HEK293 (cell line): ENCODE measurements at regions not wholly inside any gene's neighbourhood (a gene's known extent, or its start where the extent isn't known, plus 50 kb on each side); places are given as distances from the start of the nearest gene placed in this dataset.
A peak's percentile ranks its signal among the peaks of the same experiment; 100 is the strongest.

Experiments
- CTCF ChIA-PET: fragments of 350-600 bp; formaldehyde crosslinking; extraction: SDS; loops from one replicate; lab custom pipeline; 2021; ENCODE audit warnings: antibody characterized with exemption; lab: Yijun Ruan, JAX
- POLR2A ChIA-PET: fragments of 300-600 bp; formaldehyde crosslinking; extraction: SDS; loops from one replicate; lab custom pipeline; 2020; ENCODE audit warnings: antibody characterized with exemption, inconsistent platforms; lab: Yijun Ruan, JAX
- H3K27ac ChIP-seq: fragments of 200-500 bp; sonication (Bioruptor generic); 2 replicates; pipeline ENCODE4 v1.5.1; 2014; ENCODE audit warnings: low read depth, low read length, control low read depth, inconsistent platforms; ENCODE audit errors: extremely low read depth
- H3K36me3 ChIP-seq, 2 experiments: fragments of 200-500 bp in 1 of 2; sonication (Bioruptor generic) in 1 of 2; 1 replicate in 1 of 2; 2 replicates in 1 of 2; pipeline ENCODE4 v1.5.1; 2014 to 2017; ENCODE audit warnings: inconsistent platforms in 2 of 2, low read length in 2 of 2; ENCODE audit not compliant: control insufficient read depth in 2 of 2, insufficient read depth in 1 of 2
- H3K4me1 ChIP-seq: fragments of 200-500 bp; sonication (Bioruptor generic); 2 replicates; pipeline ENCODE4 v1.5.1; 2014; ENCODE audit warnings: mild to moderate bottlenecking, low read length, inconsistent platforms; ENCODE audit not compliant: control insufficient read depth, insufficient read depth
- H3K4me3 ChIP-seq: 2 replicates; pipeline ENCODE4 v1.5.1; 2011; ENCODE audit warnings: low read depth, mild to moderate bottlenecking, control low read depth, low read length, moderate library complexity
- H3K9me3 ChIP-seq: fragments of 200-500 bp; sonication (Bioruptor generic); 2 replicates; pipeline ENCODE4 v1.5.1; 2014; ENCODE audit warnings: low read depth, low read length, inconsistent platforms; ENCODE audit not compliant: control insufficient read depth, insufficient read depth
- BCL11A ChIP-seq: fragments of 450-650 bp; formaldehyde crosslinking; IDR thresholded peaks from 2 replicates; pipeline ENCODE4 v1.5.1; 2016; ENCODE audit warnings: low read depth, missing biosample characterization, missing genetic modification characterization
- HOXD13 ChIP-seq: sonication (generic); formaldehyde crosslinking; IDR thresholded peaks from 2 replicates; pipeline ENCODE4 v1.8.0; 2022; ENCODE audit warnings: missing genetic modification reagents, borderline replicate concordance
- KLF9 ChIP-seq: fragments of 450-650 bp; formaldehyde crosslinking; IDR thresholded peaks from 2 replicates; pipeline ENCODE4 v1.5.1; 2016; ENCODE audit warnings: missing biosample characterization, missing genetic modification characterization, low read depth
- RBAK ChIP-seq: fragments of 450-650 bp; formaldehyde crosslinking; IDR thresholded peaks from 2 replicates; pipeline ENCODE4 v1.5.1; 2016; ENCODE audit warnings: missing biosample characterization, missing genetic modification characterization
- ZIC2 ChIP-seq: fragments of 450-650 bp; formaldehyde crosslinking; IDR thresholded peaks from 2 replicates; pipeline ENCODE4 v1.5.1; 2016; ENCODE audit warnings: missing biosample characterization, missing genetic modification characterization
- ZNF140 ChIP-seq: fragments of 450-650 bp; formaldehyde crosslinking; IDR thresholded peaks from 2 replicates; pipeline ENCODE4 v1.5.1; 2016; ENCODE audit warnings: missing biosample characterization, missing genetic modification characterization
- ZNF16 ChIP-seq: fragments of 450-650 bp; formaldehyde crosslinking; IDR thresholded peaks from 2 replicates; pipeline ENCODE4 v1.5.1; 2016; ENCODE audit warnings: low read depth, missing biosample characterization, missing genetic modification characterization
- ZNF341 ChIP-seq: fragments of 450-650 bp; formaldehyde crosslinking; IDR thresholded peaks from 2 replicates; pipeline ENCODE4; 2016; ENCODE audit warnings: low read depth, missing biosample characterization, missing genetic modification characterization
- ZNF510 ChIP-seq: fragments of 450-650 bp; formaldehyde crosslinking; IDR thresholded peaks from 2 replicates; pipeline ENCODE4 v1.5.1; 2018; ENCODE audit warnings: mild to moderate bottlenecking, missing genetic modification characterization, missing biosample characterization; ENCODE audit not compliant: insufficient replicate concordance
- ZNF596 ChIP-seq: fragments of 450-650 bp; IDR thresholded peaks from 2 replicates; pipeline ENCODE4 v1.5.0; 2018; ENCODE audit warnings: missing biosample characterization, mild to moderate bottlenecking, missing genetic modification characterization, moderate library complexity
- ZNF654 ChIP-seq: fragments of 450-650 bp; formaldehyde crosslinking; IDR thresholded peaks from 2 replicates; pipeline ENCODE4 v1.5.1; 2016; ENCODE audit warnings: low read depth, missing biosample characterization, missing genetic modification characterization
- ZNF768 ChIP-seq: fragments of 450-650 bp; formaldehyde crosslinking; IDR thresholded peaks from 2 replicates; pipeline ENCODE4 v1.5.1; 2018; ENCODE audit warnings: missing biosample characterization, mild to moderate bottlenecking, missing genetic modification characterization
- ZNF777 ChIP-seq: fragments of 450-650 bp; formaldehyde crosslinking; IDR thresholded peaks from 2 replicates; pipeline ENCODE4 v1.5.1; 2017; ENCODE audit warnings: missing biosample characterization, missing genetic modification characterization, borderline replicate concordance
- TF ChIP-seq, protein P1 (sequence below): fragments of 450-650 bp; formaldehyde crosslinking; IDR thresholded peaks from 2 replicates; pipeline ENCODE4 v1.5.1; 2016; ENCODE audit warnings: missing biosample characterization, missing genetic modification characterization
- TF ChIP-seq, protein P2 (sequence below): fragments of 450-650 bp; formaldehyde crosslinking; IDR thresholded peaks from 2 replicates; pipeline ENCODE4 v1.5.1; 2017; ENCODE audit warnings: missing biosample characterization, missing genetic modification characterization
- TF ChIP-seq, protein P3 (sequence below): fragments of 450-650 bp; formaldehyde crosslinking; IDR thresholded peaks from 2 replicates; pipeline ENCODE4 v1.5.1; 2016; ENCODE audit warnings: missing biosample characterization, missing genetic modification characterization, borderline replicate concordance
- TF ChIP-seq, protein P4 (sequence below): fragments of 450-650 bp; formaldehyde crosslinking; IDR thresholded peaks from 2 replicates; pipeline ENCODE4 v1.5.1; 2016; ENCODE audit warnings: missing biosample characterization, missing genetic modification characterization

DNA sequence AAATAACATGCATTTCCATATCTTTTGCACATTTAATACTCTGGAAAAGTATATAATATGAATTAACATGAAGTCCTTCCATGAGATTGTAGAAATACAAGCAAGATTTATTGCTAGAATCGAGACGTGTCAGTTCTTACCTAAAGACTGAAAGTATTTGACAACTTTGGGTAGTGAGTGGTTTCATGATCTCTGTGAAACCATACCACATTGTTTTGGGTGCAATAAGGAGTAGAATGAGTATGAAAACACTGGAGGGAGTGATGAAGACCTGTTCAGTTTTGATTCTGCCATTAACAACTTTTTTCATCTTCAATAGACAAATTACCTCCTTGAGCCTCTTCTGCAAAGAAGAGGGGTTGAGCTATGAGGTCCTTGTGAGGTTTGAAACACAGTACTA, 133.7 kb downstream of the NUDT12 start (continued):
- TF ChIP-seq, protein P1, sequence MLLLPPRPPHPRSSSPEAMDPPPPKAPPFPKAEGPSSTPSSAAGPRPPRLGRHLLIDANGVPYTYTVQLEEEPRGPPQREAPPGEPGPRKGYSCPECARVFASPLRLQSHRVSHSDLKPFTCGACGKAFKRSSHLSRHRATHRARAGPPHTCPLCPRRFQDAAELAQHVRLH (tag by site-specific recombination) = no peak
- TF ChIP-seq ZNF16 (tag by site-specific recombination) = no peak

DNA sequence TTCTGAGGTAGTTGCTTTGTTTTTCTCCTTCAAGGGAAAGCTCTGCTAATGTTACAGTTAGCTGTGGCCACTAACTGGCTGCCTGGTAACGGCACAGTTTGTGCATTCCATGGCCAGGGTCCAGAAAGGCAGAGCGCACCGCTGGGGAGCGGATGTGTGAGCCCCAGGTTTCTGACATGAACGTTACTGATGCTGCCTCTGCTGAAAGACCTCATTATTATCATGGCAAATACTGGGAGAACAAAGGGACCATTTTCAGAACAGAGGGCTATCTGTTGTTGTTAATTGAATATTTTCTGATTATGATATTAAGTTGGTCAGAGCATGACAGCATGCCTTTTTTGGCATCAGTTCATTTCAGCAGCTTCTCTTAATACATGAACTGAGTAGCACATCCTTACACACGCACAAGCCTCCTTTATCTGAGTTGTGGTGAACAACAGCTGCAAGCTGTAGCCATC, 134.1 kb downstream of the NUDT12 start:
- H3K36me3 ChIP-seq = no peaks in the 10 kb centered on the region
- no peak for TF ChIP-seq ZNF510 (tag by site-specific recombination)
- TF ChIP-seq ZNF777 = no peak
- TF ChIP-seq, all 188 proteins: peak for 0
- ChIA-PET POLR2A (no interaction called here), CTCF (interaction anchor here (0.8 kb wide), 1 partner anchor 44 kb away, joined by 3 read pairs; no protein-coding TSS in a partner anchor)
- no peak overlapping the region for H3K4me3 ChIP-seq
- no peak overlapping the region for H3K27ac ChIP-seq
- no peaks in the 10 kb centered on the region for H3K9me3 ChIP-seq
- H3K4me1 ChIP-seq = no peaks in the 10 kb centered on the region

DNA sequence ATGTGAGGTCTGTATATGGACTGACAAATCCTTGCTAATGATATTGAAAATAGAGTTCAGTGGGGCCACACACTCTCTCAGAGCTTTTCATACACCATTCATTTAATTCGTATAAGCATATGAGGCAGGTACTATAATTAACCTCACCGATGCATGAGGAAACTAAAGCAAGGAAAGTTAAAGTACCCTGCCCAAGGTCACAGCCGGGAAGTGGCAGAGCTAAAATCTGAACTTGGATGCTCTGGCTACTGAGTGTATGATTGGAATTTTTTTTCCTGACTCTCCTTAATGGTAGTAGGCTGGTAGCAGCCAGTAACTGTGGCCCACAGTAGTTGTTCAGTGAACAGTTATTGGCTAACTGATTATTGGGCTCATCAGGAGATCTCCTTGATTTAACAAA, 135.3 kb downstream of the NUDT12 start:
- CTCF ChIA-PET = no interaction called here
- H3K4me3 ChIP-seq = no peak overlapping the region
- POLR2A ChIA-PET = no interaction called here

DNA sequence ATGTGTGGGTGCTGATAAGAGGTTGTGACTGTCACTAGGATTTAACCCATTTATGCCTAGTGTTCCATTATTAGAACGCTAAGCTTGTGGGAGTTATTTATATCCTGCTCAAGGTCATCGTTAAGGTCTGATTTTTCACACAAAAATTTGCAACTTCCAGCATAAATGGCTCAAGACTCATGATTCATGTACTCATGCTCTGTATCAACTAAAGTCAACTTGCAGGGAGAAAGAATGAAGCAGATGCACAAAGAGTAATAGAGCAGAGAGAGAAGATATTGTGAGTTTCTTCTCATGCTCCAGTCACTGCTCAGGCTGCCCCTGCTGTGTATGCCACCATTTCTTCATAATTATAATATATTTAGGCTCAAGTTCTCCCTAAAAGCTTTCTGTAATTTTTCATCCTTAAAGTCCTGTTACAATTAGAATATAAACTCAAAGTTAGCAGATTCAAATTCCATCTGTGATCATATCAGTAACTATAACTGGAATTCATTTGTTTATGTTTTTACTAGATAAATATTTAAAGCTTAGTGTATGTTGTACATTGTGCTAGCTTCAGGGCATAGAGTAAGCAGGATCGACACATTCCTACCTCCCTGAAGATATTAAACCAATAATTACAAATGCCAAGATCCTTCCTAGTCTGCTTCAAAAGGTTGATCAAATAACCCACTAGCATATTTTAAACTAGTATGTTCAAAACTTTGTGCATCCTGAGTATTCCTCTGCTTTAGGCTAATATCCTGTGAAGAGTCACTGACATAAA, 136.7 kb downstream of the NUDT12 start:
- CTCF ChIA-PET = interaction anchor here (0.6 kb wide), 1 partner anchor 48 kb away, joined by 3 read pairs; no protein-coding TSS in a partner anchor
- H3K4me1 ChIP-seq = no peaks in the 10 kb centered on the region
- no peak overlapping the region for H3K27ac ChIP-seq
- H3K36me3 ChIP-seq = no peaks in the 10 kb centered on the region
- H3K4me3 ChIP-seq = no peak overlapping the region
- no peaks in the 10 kb centered on the region for H3K9me3 ChIP-seq
- POLR2A ChIA-PET = no interaction called here
- TF ChIP-seq RBAK (tag by site-specific recombination) (no peak), KLF9 (tag by site-specific recombination) (no peak), ZNF654 (no peak), ZNF596 (tag by site-specific recombination) (no peak), ZNF140 (tag by site-specific recombination) (no peak), BCL11A (tag by site-specific recombination) (no peak), ZNF768 (tag by site-specific recombination) (no peak), HOXD13 (no peak), ZNF341 (no peak), ZIC2 (tag by site-specific recombination) (no peak)
- TF ChIP-seq, protein P2, sequence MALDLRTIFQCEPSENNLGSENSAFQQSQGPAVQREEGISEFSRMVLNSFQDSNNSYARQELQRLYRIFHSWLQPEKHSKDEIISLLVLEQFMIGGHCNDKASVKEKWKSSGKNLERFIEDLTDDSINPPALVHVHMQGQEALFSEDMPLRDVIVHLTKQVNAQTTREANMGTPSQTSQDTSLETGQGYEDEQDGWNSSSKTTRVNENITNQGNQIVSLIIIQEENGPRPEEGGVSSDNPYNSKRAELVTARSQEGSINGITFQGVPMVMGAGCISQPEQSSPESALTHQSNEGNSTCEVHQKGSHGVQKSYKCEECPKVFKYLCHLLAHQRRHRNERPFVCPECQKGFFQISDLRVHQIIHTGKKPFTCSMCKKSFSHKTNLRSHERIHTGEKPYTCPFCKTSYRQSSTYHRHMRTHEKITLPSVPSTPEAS (tag by site-specific recombination) = no peak
- TF ChIP-seq, protein P3, sequence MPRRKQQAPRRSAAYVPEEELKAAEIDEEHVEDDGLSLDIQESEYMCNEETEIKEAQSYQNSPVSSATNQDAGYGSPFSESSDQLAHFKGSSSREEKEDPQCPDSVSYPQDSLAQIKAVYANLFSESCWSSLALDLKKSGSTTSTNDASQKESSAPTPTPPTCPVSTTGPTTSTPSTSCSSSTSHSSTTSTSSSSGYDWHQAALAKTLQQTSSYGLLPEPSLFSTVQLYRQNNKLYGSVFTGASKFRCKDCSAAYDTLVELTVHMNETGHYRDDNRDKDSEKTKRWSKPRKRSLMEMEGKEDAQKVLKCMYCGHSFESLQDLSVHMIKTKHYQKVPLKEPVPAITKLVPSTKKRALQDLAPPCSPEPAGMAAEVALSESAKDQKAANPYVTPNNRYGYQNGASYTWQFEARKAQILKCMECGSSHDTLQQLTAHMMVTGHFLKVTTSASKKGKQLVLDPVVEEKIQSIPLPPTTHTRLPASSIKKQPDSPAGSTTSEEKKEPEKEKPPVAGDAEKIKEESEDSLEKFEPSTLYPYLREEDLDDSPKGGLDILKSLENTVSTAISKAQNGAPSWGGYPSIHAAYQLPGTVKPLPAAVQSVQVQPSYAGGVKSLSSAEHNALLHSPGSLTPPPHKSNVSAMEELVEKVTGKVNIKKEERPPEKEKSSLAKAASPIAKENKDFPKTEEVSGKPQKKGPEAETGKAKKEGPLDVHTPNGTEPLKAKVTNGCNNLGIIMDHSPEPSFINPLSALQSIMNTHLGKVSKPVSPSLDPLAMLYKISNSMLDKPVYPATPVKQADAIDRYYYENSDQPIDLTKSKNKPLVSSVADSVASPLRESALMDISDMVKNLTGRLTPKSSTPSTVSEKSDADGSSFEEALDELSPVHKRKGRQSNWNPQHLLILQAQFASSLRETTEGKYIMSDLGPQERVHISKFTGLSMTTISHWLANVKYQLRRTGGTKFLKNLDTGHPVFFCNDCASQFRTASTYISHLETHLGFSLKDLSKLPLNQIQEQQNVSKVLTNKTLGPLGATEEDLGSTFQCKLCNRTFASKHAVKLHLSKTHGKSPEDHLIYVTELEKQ (tag by site-specific recombination) = no peak

More for the DNA sequence above, 135.3 kb downstream of the NUDT12 start:
- Histone ChIP-seq H3K27ac (no peak overlapping the region), H3K4me1 (no peaks in the 10 kb centered on the region), H3K9me3 (no peaks in the 10 kb centered on the region), H3K36me3 (no peaks in the 10 kb centered on the region)
- peak; percentile 26 for TF ChIP-seq ZNF510 (tag by site-specific recombination)
- TF ChIP-seq, protein P4, sequence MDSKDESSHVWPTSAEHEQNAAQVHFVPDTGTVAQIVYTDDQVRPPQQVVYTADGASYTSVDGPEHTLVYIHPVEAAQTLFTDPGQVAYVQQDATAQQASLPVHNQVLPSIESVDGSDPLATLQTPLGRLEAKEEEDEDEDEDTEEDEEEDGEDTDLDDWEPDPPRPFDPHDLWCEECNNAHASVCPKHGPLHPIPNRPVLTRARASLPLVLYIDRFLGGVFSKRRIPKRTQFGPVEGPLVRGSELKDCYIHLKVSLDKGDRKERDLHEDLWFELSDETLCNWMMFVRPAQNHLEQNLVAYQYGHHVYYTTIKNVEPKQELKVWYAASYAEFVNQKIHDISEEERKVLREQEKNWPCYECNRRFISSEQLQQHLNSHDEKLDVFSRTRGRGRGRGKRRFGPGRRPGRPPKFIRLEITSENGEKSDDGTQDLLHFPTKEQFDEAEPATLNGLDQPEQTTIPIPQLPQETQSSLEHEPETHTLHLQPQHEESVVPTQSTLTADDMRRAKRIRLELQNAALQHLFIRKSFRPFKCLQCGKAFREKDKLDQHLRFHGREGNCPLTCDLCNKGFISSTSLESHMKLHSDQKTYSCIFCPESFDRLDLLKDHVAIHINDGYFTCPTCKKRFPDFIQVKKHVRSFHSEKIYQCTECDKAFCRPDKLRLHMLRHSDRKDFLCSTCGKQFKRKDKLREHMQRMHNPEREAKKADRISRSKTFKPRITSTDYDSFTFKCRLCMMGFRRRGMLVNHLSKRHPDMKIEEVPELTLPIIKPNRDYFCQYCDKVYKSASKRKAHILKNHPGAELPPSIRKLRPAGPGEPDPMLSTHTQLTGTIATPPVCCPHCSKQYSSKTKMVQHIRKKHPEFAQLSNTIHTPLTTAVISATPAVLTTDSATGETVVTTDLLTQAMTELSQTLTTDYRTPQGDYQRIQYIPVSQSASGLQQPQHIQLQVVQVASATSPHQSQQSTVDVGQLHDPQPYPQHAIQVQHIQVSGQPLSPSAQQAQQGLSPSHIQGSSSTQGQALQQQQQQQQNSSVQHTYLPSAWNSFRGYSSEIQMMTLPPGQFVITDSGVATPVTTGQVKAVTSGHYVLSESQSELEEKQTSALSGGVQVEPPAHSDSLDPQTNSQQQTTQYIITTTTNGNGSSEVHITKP (tag by site-specific recombination) = no peak
